SU-DHL-6 (cell line): ENCODE measurements at regions not wholly inside any gene's neighbourhood (a gene's known extent, or its start where the extent isn't known, plus 50 kb on each side); places are given as distances from the start of the nearest gene placed in this dataset.

Experiments used
- EZH2phosphoT487 ChIP-seq: fragments of 200-600 bp; sonication (generic), shearing (Covaris generic); conservative IDR thresholded peaks from 2 replicates; pipeline ENCODE4 v1.6.1; 2018; ENCODE audit warnings: mild to moderate bottlenecking, antibody characterized with exemption, low read length, moderate library complexity, mixed read lengths
- TF ChIP-seq, protein P1 (sequence below): fragments of 200-600 bp; sonication (generic); IDR thresholded peaks from one replicate; pipeline ENCODE4 v1.5.1; 2017; ENCODE audit warnings: antibody characterized with exemption, mild to moderate bottlenecking, low read length, moderate library complexity; ENCODE audit not compliant: insufficient read depth, poor library complexity, severe bottlenecking

- TF ChIP-seq, protein P1, sequence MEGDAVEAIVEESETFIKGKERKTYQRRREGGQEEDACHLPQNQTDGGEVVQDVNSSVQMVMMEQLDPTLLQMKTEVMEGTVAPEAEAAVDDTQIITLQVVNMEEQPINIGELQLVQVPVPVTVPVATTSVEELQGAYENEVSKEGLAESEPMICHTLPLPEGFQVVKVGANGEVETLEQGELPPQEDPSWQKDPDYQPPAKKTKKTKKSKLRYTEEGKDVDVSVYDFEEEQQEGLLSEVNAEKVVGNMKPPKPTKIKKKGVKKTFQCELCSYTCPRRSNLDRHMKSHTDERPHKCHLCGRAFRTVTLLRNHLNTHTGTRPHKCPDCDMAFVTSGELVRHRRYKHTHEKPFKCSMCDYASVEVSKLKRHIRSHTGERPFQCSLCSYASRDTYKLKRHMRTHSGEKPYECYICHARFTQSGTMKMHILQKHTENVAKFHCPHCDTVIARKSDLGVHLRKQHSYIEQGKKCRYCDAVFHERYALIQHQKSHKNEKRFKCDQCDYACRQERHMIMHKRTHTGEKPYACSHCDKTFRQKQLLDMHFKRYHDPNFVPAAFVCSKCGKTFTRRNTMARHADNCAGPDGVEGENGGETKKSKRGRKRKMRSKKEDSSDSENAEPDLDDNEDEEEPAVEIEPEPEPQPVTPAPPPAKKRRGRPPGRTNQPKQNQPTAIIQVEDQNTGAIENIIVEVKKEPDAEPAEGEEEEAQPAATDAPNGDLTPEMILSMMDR: no peak
- TF ChIP-seq EZH2phosphoT487: no peak
Observed at GRCh38 chr12:115857160-115857920, 420.2 kb downstream of the MED13L start.
